ENCODE measurements at regions not wholly inside any gene's neighbourhood (a gene's known extent, or its start where the extent isn't known, plus 50 kb on each side); places are given as distances from the start of the nearest gene placed in this dataset.

DNA sequence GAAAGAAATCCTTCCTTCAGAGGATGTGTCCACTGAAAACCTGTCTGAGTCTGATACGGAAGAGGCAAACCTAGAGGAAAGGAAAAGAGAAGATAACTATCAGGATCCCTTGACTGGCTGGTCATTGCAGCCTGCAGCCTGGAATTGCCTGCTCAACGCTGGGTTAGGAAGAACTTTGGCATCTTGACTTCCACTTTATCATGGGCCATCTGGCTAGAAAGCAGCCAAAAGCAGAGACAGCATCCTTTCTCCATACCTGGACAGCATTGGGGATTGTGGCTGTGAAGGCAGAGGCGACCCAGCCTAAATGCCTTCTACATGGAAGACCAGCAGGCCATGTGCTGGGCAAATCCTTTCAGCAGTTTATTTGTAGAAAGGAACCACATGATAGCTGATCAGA lies 58.7 kb upstream of the PTPN3 start (continued):
- TF ChIP-seq RFX5 (IDR thresholded peaks at IDR 0.05; ENCODE audit: borderline replicate concordance, low read depth, low read length) (no peak), ZNF274 (IDR thresholded peaks at IDR 0.05; ENCODE audit: borderline replicate concordance, extremely low read depth, low read length) (no peak), HDAC2 (IDR thresholded peaks at IDR 0.05; ENCODE audit: borderline replicate concordance in 1 of 2, low read depth in 2 of 2, low read length in 2 of 2) (no peak), SRF (IDR thresholded peaks at IDR 0.05; ENCODE audit: low read depth, low read length) (no peak)
